Naive B cell (primary cell): ENCODE measurements at regions not wholly inside any gene's neighbourhood (a gene's known extent, or its start where the extent isn't known, plus 50 kb on each side); places are given as distances from the start of the nearest gene placed in this dataset.

ENCODE experiments used
- ATAC-seq, 2 donors: fragments of 150-1000 bp; cut with Tn5 transposase; 2 replicates each; pipeline ENCODE4 v1.10.0; 2021; ENCODE audit warnings: low read depth in 2 of 2, mild to moderate bottlenecking in 2 of 2, moderate library complexity in 2 of 2
- DNase-seq: peaks from one replicate; pipeline ENCODE4 v3.0.0; 2022
- H3K27ac Mint-ChIP-seq, 6 donors: one replicate each; pipeline ENCODE4 v1.8.0; 2020 to 2022; ENCODE audit warnings: mild to moderate bottlenecking in 6 of 6, mixed read lengths in 6 of 6, moderate library complexity in 5 of 6, inconsistent platforms in 2 of 6
- H3K27me3 Mint-ChIP-seq, 3 donors: one replicate each; pipeline ENCODE4 v1.8.0; 2021 to 2022; ENCODE audit warnings: mixed read lengths in 3 of 3, mild to moderate bottlenecking in 1 of 3
- H3K36me3 Mint-ChIP-seq, 2 donors: one replicate each; pipeline ENCODE4 v1.8.0; 2020 to 2022; ENCODE audit warnings: mixed read lengths in 2 of 2, inconsistent platforms in 1 of 2, mild to moderate bottlenecking in 1 of 2
- H3K4me1 Mint-ChIP-seq, 3 donors: one replicate each; pipeline ENCODE4 v1.8.0; 2020 to 2022; ENCODE audit warnings: mixed read lengths in 3 of 3, inconsistent platforms in 1 of 3, mild to moderate bottlenecking in 1 of 3, moderate library complexity in 1 of 3
- H3K4me3 Mint-ChIP-seq, 8 donors: one replicate each; pipeline ENCODE4 v1.8.0; 2020 to 2022; ENCODE audit warnings: mild to moderate bottlenecking in 8 of 8, mixed read lengths in 8 of 8, moderate library complexity in 8 of 8, inconsistent platforms in 2 of 8
- H3K9me3 Mint-ChIP-seq, 7 donors: one replicate each; pipeline ENCODE4 v1.8.0; 2020 to 2022; ENCODE audit warnings: mixed read lengths in 7 of 7, mild to moderate bottlenecking in 5 of 7, inconsistent platforms in 2 of 7, moderate library complexity in 1 of 7

DNA sequence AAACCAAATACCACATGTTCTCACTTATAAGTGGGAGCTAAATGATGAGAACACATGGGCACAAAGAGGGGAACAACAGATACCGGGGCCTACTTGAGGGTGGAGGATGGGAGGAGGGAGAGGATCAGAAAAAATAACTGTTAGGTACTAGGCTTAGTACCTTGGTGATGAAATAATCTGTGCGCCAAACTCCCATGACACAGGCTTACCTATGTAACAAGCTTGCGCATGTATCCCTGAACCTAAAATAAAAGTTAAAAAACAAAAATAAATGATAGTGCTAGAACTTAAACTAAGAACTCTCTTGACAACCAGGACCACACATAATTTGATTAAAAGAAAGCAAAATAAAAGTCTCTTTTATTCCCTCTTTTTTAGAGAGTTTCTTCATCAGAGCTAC is 150.6 kb downstream of the CHIC2 start:
- H3K4me3 Mint-ChIP-seq, result no peak overlapping the region
- DNase-seq, result no peak
- H3K27ac Mint-ChIP-seq, result no peak overlapping the region
- no peak for ATAC-seq
- H3K27me3 Mint-ChIP-seq, result peaks cover 26 to 46% (median 31%) of the 10 kb centered on the region in 3 donors
- peaks cover 0 to 3% (median 0%) of the 10 kb centered on the region in 7 donors for H3K9me3 Mint-ChIP-seq
- H3K4me1 Mint-ChIP-seq, result no peaks in the 10 kb centered on the region
- H3K36me3 Mint-ChIP-seq, result no peaks in the 10 kb centered on the region

GRCh38 chr4:53912766-53913497 is 151.5 kb downstream of the CHIC2 start:
- H3K27me3 Mint-ChIP-seq, result peaks cover 29 to 46% (median 34%) of the 10 kb centered on the region in 3 donors
- DNase-seq, result no peak

DNA sequence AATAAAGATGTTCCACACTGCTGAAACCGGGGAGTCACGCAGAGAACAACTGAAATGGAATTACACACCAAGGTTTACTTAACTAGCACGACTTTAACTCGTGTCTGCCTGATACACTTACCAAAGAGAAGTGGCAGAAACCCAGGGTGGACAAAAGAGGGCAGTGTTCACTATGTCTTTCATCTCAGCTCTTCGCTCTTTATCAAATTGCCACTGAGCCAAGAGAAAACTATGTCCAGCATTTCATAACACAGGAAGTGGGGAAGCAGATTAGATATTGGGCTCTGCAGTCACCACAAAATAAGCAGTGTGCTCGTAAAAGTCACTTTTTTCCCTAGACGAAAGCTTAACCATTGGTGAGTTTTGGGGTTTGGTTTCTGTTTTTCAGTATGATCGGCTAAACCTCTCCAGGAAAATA is 155.7 kb downstream of the CHIC2 start:
- H3K4me3 Mint-ChIP-seq, result peak overlapping the region in 1 of 8 donors; percentile 5
- H3K36me3 Mint-ChIP-seq, result no peaks in the 10 kb centered on the region
- H3K27me3 Mint-ChIP-seq, result peaks cover 35 to 62% (median 53%) of the 10 kb centered on the region in 3 donors
- peak; percentile 16 for DNase-seq
- no peak overlapping the region for H3K27ac Mint-ChIP-seq
- H3K9me3 Mint-ChIP-seq, result no peaks in the 10 kb centered on the region
- peaks cover 7 to 14% (median 9%) of the 10 kb centered on the region in 3 donors for H3K4me1 Mint-ChIP-seq
- peak; percentile 25 to 55 for ATAC-seq

More at GRCh38 chr4:53912766-53913497, 151.5 kb downstream of the CHIC2 start:
- H3K9me3 Mint-ChIP-seq, result no peaks in the 10 kb centered on the region
- no peaks in the 10 kb centered on the region for H3K36me3 Mint-ChIP-seq
- H3K27ac Mint-ChIP-seq, result no peak overlapping the region
- H3K4me3 Mint-ChIP-seq, result no peak overlapping the region
- H3K4me1 Mint-ChIP-seq, result peaks cover 3 to 6% (median 5%) of the 10 kb centered on the region in 3 donors
- no peak for ATAC-seq

DNA sequence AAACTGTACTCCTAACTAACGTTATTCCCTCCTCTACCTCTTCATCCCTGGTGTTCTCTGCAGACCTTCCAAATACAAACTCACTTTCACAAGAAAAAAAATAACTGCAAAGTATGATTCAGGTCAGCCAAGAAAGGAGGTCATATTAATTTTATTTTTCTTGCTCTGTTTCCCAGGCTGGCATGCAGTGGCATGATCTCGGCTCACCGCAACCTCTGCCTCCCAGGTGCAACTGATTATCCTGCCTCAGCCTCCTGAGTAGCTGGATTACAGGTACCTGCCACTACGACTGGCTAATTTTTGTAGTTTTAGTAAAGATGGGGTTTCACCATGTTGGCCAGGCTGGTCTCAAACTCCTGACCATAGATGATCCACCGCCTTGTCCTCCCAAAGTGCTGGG is 156.6 kb downstream of the CHIC2 start:
- peaks cover 37 to 71% (median 61%) of the 10 kb centered on the region in 3 donors for H3K27me3 Mint-ChIP-seq
- H3K4me1 Mint-ChIP-seq, result peaks cover 7 to 14% (median 9%) of the 10 kb centered on the region in 3 donors
- ATAC-seq (no peak), DNase-seq (no peak)
- no peak overlapping the region for H3K4me3 Mint-ChIP-seq
- no peaks in the 10 kb centered on the region for H3K36me3 Mint-ChIP-seq
- H3K27ac Mint-ChIP-seq, result peak overlapping the region in 1 of 6 donors; percentile 19
- H3K9me3 Mint-ChIP-seq, result no peaks in the 10 kb centered on the region

GRCh38 chr4:53906606-53907190 is 157.7 kb downstream of the CHIC2 start:
- DNase-seq (no peak), ATAC-seq (no peak)
- Mint-ChIP-seq H3K36me3 (no peaks in the 10 kb centered on the region), H3K27ac (no peak overlapping the region), H3K9me3 (no peaks in the 10 kb centered on the region), H3K4me1 (peaks cover 7 to 14% (median 9%) of the 10 kb centered on the region in 3 donors), H3K27me3 (peaks cover 36 to 82% (median 72%) of the 10 kb centered on the region in 3 donors), H3K4me3 (peak overlapping the region in 3 of 8 donors; percentile 47 to 67 (median 49))

DNA sequence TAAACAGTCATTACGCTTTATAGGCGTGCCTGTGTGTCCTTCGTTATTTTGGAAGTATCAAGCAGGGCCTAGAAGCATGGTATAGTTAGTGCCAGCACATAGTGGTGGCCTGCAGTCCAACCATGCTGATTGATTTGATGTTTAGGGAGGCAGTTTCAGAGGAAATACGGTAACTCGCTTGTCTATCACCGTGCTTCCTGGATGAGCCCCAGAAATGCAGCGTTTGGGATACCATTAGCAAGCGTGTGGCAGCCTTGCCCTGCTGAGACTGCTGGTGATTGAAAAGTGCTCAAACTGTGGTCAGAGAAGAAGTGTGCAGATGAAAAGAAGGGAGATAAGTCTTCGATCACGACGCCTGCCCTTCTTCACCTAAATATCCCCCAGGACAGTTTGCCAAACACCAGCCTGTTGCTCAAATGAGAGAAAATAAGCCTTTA is 158.4 kb downstream of the CHIC2 start:
- H3K27me3 Mint-ChIP-seq, result peaks cover 40 to 88% (median 74%) of the 10 kb centered on the region in 3 donors
- no peaks in the 10 kb centered on the region for H3K9me3 Mint-ChIP-seq
- H3K4me3 Mint-ChIP-seq, result peak overlapping the region in 7 of 8 donors; percentile 8 to 83 (median 67)

GRCh38 chr4:53905276-53905940 is 159.0 kb downstream of the CHIC2 start:
- Mint-ChIP-seq H3K4me1 (peaks cover 7 to 14% (median 13%) of the 10 kb centered on the region in 3 donors), H3K36me3 (no peaks in the 10 kb centered on the region), H3K9me3 (no peaks in the 10 kb centered on the region), H3K27ac (no peak overlapping the region), H3K4me3 (peak overlapping the region in 1 of 8 donors; percentile 67), H3K27me3 (peaks cover 43 to 88% (median 74%) of the 10 kb centered on the region in 3 donors)
- ATAC-seq (no peak), DNase-seq (no peak)

More for the DNA sequence above, 158.4 kb downstream of the CHIC2 start:
- peaks cover 7 to 14% (median 13%) of the 10 kb centered on the region in 3 donors for H3K4me1 Mint-ChIP-seq
- no peak for DNase-seq
- H3K36me3 Mint-ChIP-seq, result no peaks in the 10 kb centered on the region
- ATAC-seq, result no peak
- H3K27ac Mint-ChIP-seq, result no peak overlapping the region

GRCh38 chr4:53902786-53903185 is 161.6 kb downstream of the CHIC2 start:
- H3K9me3 Mint-ChIP-seq, result no peaks in the 10 kb centered on the region
- H3K4me3 Mint-ChIP-seq, result peak overlapping the region in 1 of 8 donors; percentile 25
- H3K27ac Mint-ChIP-seq, result peak overlapping the region in 2 of 6 donors; percentile 39 to 56
- peaks cover 4 to 9% (median 8%) of the 10 kb centered on the region in 3 donors for H3K4me1 Mint-ChIP-seq
- peaks cover 42 to 71% (median 65%) of the 10 kb centered on the region in 3 donors for H3K27me3 Mint-ChIP-seq
- H3K36me3 Mint-ChIP-seq, result no peaks in the 10 kb centered on the region
- ATAC-seq (no peak), DNase-seq (no peak)

- DNase-seq, result no peak
- Mint-ChIP-seq H3K27ac (no peak overlapping the region), H3K27me3 (peaks cover 28 to 51% (median 49%) of the 10 kb centered on the region in 3 donors), H3K36me3 (no peaks in the 10 kb centered on the region), H3K4me1 (peaks cover 0 to 4% (median 0%) of the 10 kb centered on the region in 3 donors), H3K4me3 (no peak overlapping the region), H3K9me3 (peaks cover 0 to 11% (median 0%) of the 10 kb centered on the region in 7 donors)
- ATAC-seq, result no peak
These were observed 164.1 kb downstream of the CHIC2 start for GRCh38 chr4:53900271-53900649.

DNA sequence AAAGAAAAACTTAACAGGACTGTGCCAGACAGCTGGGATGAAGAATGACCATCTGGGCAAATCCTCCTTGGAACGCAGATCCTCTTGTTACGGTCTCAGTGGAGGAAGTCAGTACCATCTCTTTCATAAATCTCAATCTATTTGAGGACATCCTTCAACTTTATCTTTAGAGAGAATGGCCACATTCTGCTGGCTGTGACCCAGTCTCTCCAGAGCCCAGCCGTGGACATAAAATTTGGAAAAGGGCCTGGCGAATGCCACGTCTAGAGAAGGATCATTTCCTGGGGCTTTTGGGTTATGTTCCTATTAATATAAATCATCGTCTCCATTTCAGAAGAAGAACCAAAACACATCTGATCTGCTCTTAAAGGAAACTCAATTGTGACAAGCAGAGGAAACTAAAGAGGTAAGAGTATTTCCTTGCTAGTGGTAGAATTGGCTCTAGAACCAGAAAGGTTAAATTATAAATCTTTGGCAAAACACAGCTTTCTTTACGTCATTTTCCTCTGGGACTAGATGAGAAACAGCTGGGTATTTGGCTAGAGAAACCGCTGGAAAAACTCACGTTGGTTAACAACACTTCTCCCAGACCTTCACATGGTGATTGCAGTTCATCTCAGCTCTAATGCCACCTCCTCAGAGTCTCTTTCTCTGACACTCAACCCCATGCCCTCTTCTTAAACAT is 164.7 kb downstream of the CHIC2 start:
- Mint-ChIP-seq H3K4me1 (peaks cover 0 to 4% (median 0%) of the 10 kb centered on the region in 3 donors), H3K27ac (no peak overlapping the region), H3K9me3 (peaks cover 0 to 11% (median 0%) of the 10 kb centered on the region in 7 donors), H3K36me3 (no peaks in the 10 kb centered on the region), H3K27me3 (peaks cover 32 to 49% (median 46%) of the 10 kb centered on the region in 3 donors), H3K4me3 (no peak overlapping the region)
- no peak for ATAC-seq
- DNase-seq, result no peak

GRCh38 chr4:53895137-53895536 is 169.3 kb downstream of the CHIC2 start:
- no peaks in the 10 kb centered on the region for H3K4me1 Mint-ChIP-seq
- H3K4me3 Mint-ChIP-seq, result no peak overlapping the region
- peaks cover 0 to 11% (median 0%) of the 10 kb centered on the region in 7 donors for H3K9me3 Mint-ChIP-seq
- no peaks in the 10 kb centered on the region for H3K36me3 Mint-ChIP-seq
- peaks cover 7 to 15% (median 9%) of the 10 kb centered on the region in 3 donors for H3K27me3 Mint-ChIP-seq
- H3K27ac Mint-ChIP-seq, result no peak overlapping the region
- no peak for DNase-seq
- ATAC-seq, result no peak

DNA sequence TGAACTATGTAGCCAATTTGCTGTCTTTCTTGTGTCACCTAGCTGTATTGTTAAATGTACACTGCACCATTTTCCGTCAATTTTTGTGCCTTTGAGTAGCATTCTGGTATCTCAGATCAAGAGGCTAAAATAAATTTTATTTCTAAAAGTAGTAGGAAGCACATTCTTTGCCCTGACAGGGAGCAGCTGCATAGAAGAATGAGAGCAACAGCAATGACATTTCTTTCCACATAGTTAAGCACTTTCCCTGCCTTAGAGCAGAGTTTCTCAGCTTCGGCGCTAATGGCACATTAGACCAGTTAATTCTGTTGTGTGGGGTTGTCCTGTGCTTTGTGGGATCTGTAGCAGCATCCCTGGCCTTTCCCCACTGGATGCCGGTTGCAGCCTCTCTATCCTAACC is 173.9 kb downstream of the CHIC2 start:
- Mint-ChIP-seq H3K4me3 (no peak overlapping the region), H3K4me1 (no peaks in the 10 kb centered on the region), H3K9me3 (no peaks in the 10 kb centered on the region), H3K27me3 (peaks cover 0 to 16% (median 8%) of the 10 kb centered on the region in 3 donors), H3K36me3 (no peaks in the 10 kb centered on the region), H3K27ac (no peak overlapping the region)
- ATAC-seq (no peak), DNase-seq (no peak)
